Rectal smooth muscle tissue (tissue), 1 donor: ENCODE measurements at regions not wholly inside any gene's neighbourhood (a gene's known extent, or its start where the extent isn't known, plus 50 kb on each side); places are given as distances from the start of the nearest gene placed in this dataset.
"Not testable (repeated sequence)": the region's sequence is repeated elsewhere in the genome, so short reads cannot be mapped to it uniquely, and the experiment has no call there.

Experiments used
- H3K27ac ChIP-seq: one replicate; pipeline ENCODE4 v1.7.0; 2013; ENCODE audit warnings: low read depth, low read length, inconsistent platforms
- H3K27me3 ChIP-seq: one replicate; pipeline ENCODE4 v1.7.0; 2013; ENCODE audit warnings: low read length; ENCODE audit not compliant: control insufficient read depth, insufficient read depth
- H3K36me3 ChIP-seq: one replicate; pipeline ENCODE4 v1.7.0; 2013; ENCODE audit warnings: low read length; ENCODE audit not compliant: control insufficient read depth, insufficient read depth
- H3K4me1 ChIP-seq: one replicate; pipeline ENCODE4 v1.7.0; 2013; ENCODE audit warnings: low read length; ENCODE audit not compliant: control insufficient read depth, insufficient read depth
- H3K4me3 ChIP-seq: one replicate; pipeline ENCODE4 v1.7.0; 2013; ENCODE audit warnings: low read length
- H3K9ac ChIP-seq: one replicate; pipeline ENCODE4 v1.7.0; 2013; ENCODE audit warnings: low read length

- no peaks in the 10 kb centered on the region for H3K4me1 ChIP-seq
- H3K36me3 ChIP-seq: no peaks in the 10 kb centered on the region
- no peak overlapping the region for H3K27ac ChIP-seq
- H3K9ac ChIP-seq: no peak overlapping the region
- no peak overlapping the region for H3K4me3 ChIP-seq
- no peaks in the 10 kb centered on the region for H3K27me3 ChIP-seq
These were observed 111.2 kb upstream of the ADO start for GRCh38 chr10:62693306-62693705.

GRCh38 chr10:62694537-62695126, 109.9 kb upstream of the ADO start:
- H3K4me1 ChIP-seq: no peaks in the 10 kb centered on the region
- H3K36me3 ChIP-seq: no peaks in the 10 kb centered on the region
- H3K27ac ChIP-seq: no peak overlapping the region
- H3K9ac ChIP-seq: no peak overlapping the region
- no peaks in the 10 kb centered on the region for H3K27me3 ChIP-seq
- no peak overlapping the region for H3K4me3 ChIP-seq

DNA sequence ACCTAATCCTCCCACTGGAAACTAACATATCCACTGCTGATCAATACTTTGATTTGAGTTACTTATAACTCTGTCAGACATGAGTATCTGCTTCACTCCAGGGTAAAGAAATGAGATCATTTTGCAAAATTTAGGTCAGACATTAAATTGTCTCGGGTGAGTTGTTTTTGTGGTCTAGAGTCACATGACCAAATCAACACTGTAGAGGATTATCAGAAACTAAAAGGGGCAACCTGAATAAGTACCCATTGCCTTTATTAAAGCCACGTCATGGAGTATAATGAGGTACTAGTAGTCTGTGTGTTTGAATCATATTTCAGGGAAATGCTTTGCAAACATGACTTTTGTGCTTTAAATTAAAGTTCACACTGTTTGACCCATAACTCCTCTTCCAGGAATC, 107.7 kb upstream of the ADO start:
- Histone ChIP-seq H3K36me3 (no peaks in the 10 kb centered on the region), H3K27me3 (no peaks in the 10 kb centered on the region), H3K27ac (no peak overlapping the region), H3K4me3 (no peak overlapping the region), H3K9ac (no peak overlapping the region), H3K4me1 (no peaks in the 10 kb centered on the region)

DNA sequence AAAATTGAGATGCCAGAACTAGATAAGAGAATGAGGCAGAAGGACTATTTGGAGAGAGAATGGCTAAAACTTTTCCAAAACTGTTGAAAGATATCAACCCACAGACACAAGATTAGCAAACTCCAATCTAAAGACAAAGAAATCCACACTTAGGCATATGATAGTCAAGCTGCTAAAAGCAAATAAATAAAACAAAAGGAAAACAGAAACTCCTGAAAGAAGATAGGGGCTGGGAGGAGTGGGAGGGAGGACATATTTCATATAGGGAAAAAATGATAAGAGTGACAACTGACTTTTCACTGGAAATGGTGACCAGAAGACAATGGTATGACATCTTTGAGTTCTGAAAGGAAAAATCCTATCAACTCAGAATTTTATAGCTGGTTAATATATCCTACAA, 105.4 kb upstream of the ADO start:
- Histone ChIP-seq H3K9ac (no peak overlapping the region), H3K4me1 (no peaks in the 10 kb centered on the region), H3K27ac (no peak overlapping the region), H3K4me3 (no peak overlapping the region), H3K36me3 (no peaks in the 10 kb centered on the region), H3K27me3 (no peaks in the 10 kb centered on the region)

DNA sequence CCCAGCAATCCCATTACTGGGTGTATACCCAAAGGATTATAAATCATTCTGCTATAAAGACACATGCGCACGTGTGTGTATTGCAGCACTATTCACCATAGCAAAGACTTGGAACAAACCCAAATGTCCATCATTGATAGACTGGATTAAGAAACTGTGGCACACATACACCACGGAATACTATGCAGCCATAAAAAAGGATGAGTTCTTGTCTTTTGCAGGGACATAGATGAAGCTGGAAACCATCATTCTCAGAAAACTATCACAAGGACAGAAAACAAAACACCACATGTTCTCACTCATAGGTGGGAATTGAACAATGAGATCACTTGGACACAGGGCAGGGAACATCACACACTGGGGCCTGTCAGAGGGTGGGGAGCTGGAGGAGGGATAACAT, 100.4 kb upstream of the ADO start:
- H3K4me3 ChIP-seq, H3K27me3 ChIP-seq, H3K4me1 ChIP-seq, H3K36me3 ChIP-seq, H3K9ac ChIP-seq, H3K27ac ChIP-seq: not testable (repeated sequence)

DNA sequence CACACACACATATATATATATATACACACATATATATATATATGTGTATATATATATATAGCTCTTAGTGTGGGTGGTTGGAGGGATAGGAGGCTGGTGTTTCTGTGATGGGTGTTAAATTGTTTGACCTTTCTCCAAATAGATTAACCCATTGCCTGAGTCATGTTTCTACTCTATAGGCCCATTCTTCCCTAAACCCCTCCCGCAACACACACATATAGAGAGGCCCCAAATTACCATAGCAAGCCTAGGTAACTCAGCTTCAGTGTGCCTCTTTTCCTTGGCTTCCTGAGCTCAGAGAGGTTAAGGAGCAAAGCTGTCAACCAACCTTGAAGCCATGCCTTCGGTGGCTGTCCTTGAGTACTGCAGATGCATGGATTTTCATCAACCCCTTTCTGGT, 98.7 kb upstream of the ADO start:
- Histone ChIP-seq H3K36me3 (no peaks in the 10 kb centered on the region), H3K9ac (no peak overlapping the region), H3K27me3 (no peaks in the 10 kb centered on the region), H3K27ac (no peak overlapping the region), H3K4me3 (no peak overlapping the region), H3K4me1 (no peaks in the 10 kb centered on the region)

DNA sequence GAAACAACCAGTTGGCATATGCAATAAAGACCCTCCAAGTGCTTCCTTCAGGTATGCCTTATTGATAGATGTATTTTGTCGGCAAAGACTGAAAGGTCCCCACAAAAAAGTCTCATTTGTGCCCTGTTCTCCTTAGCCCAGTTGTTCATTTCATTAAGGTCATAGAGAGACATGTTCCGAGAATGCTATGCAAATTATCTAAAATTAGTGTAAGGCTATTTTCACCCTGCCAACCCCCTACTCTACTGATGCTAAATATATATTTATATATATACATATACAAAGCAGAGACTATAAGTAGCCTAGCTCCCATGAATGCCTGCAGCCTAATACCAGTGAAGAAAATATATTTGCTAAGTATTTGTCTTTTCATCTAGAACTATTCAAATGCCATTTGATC, 96.7 kb upstream of the ADO start:
- no peak overlapping the region for H3K4me3 ChIP-seq
- H3K9ac ChIP-seq: no peak overlapping the region
- H3K36me3 ChIP-seq: no peaks in the 10 kb centered on the region
- no peaks in the 10 kb centered on the region for H3K27me3 ChIP-seq
- no peak overlapping the region for H3K27ac ChIP-seq
- no peaks in the 10 kb centered on the region for H3K4me1 ChIP-seq

- Histone ChIP-seq H3K36me3 (no peaks in the 10 kb centered on the region), H3K9ac (no peak overlapping the region), H3K27me3 (no peaks in the 10 kb centered on the region), H3K27ac (no peak overlapping the region), H3K4me1 (no peaks in the 10 kb centered on the region), H3K4me3 (no peak overlapping the region)
These were observed 96.0 kb upstream of the ADO start for GRCh38 chr10:62708569-62708968.

- H3K27me3 ChIP-seq: no peaks in the 10 kb centered on the region
- H3K36me3 ChIP-seq: no peaks in the 10 kb centered on the region
- no peak overlapping the region for H3K27ac ChIP-seq
- no peak overlapping the region for H3K9ac ChIP-seq
- H3K4me1 ChIP-seq: no peaks in the 10 kb centered on the region
- H3K4me3 ChIP-seq: no peak overlapping the region
These were observed 95.3 kb upstream of the ADO start for GRCh38 chr10:62709200-62709599.

DNA sequence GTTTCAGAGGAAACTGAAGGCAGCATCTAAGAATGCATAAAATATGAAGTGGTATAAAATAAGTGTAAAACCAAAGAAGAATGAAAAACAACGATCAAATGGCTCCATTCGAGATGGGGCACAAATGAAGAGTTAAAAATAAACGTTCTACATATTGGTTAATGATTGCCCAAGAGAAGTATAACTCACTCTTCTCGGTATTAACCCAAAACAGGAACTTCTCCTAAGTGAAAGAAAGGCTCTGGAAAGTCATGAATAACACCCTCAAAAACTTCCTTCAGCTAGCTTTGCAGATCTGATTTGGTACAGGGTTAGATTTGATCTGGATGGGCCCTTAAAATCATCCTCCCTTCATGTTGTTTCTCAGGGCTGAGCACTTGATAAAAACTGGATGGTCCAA, 94.3 kb upstream of the ADO start:
- Histone ChIP-seq H3K27me3 (no peaks in the 10 kb centered on the region), H3K27ac (no peak overlapping the region)

GRCh38 chr10:62715383-62715782, 89.1 kb upstream of the ADO start:
- Histone ChIP-seq H3K9ac (no peak overlapping the region), H3K27ac (no peak overlapping the region), H3K4me1 (no peaks in the 10 kb centered on the region), H3K4me3 (no peak overlapping the region), H3K36me3 (no peaks in the 10 kb centered on the region), H3K27me3 (no peaks in the 10 kb centered on the region)

More for the DNA sequence above, 94.3 kb upstream of the ADO start:
- no peak overlapping the region for H3K4me3 ChIP-seq
- H3K4me1 ChIP-seq: no peaks in the 10 kb centered on the region
- no peak overlapping the region for H3K9ac ChIP-seq
- H3K36me3 ChIP-seq: no peaks in the 10 kb centered on the region

- H3K27ac ChIP-seq: no peak overlapping the region
- H3K4me3 ChIP-seq: no peak overlapping the region
- H3K36me3 ChIP-seq: no peaks in the 10 kb centered on the region
- H3K9ac ChIP-seq: no peak overlapping the region
- no peaks in the 10 kb centered on the region for H3K4me1 ChIP-seq
- H3K27me3 ChIP-seq: no peaks in the 10 kb centered on the region
These were observed 85.9 kb upstream of the ADO start for GRCh38 chr10:62718585-62718984.

- Histone ChIP-seq H3K4me1 (no peaks in the 10 kb centered on the region), H3K9ac (no peak overlapping the region), H3K36me3 (no peaks in the 10 kb centered on the region), H3K27me3 (no peaks in the 10 kb centered on the region), H3K4me3 (no peak overlapping the region), H3K27ac (no peak overlapping the region)
These were observed 85.5 kb upstream of the ADO start for GRCh38 chr10:62719061-62719460.
